Neural progenitor cell (in vitro differentiated cells): ENCODE measurements at regions not wholly inside any gene's neighbourhood (a gene's known extent, or its start where the extent isn't known, plus 50 kb on each side); places are given as distances from the start of the nearest gene placed in this dataset.

Experiments used
- EZH2phosphoT487 ChIP-seq: fragments of 200-600 bp; sonication (generic); IDR thresholded peaks from 2 replicates; pipeline ENCODE4 v1.6.1; 2017; ENCODE audit warnings: antibody characterized with exemption
- TF ChIP-seq, protein P1 (sequence below): fragments of 200-600 bp; sonication (generic); IDR thresholded peaks from 2 replicates; pipeline ENCODE4 v1.5.1; 2017; ENCODE audit warnings: antibody characterized with exemption, mild to moderate bottlenecking

DNA sequence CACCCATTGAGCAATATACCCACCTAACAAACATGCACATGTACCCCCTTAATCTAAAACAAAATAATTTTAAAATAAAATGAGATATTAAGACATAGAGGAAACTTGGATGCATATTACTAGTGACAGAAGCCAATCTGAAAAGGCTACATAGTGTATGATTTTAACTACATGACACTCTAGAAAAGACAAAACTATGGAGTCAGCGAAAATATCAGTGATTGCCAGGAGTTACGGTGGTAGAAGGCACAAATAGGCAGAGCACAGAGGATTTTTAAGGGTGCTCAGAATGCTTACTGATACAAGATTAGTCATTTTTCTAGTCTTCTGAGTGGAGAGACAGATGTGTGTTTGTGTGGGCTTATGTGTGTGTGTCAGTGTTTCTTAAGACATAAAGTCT is 656.6 kb downstream of the NR4A2 start:
- TF ChIP-seq EZH2phosphoT487: no peak
- TF ChIP-seq, protein P1, sequence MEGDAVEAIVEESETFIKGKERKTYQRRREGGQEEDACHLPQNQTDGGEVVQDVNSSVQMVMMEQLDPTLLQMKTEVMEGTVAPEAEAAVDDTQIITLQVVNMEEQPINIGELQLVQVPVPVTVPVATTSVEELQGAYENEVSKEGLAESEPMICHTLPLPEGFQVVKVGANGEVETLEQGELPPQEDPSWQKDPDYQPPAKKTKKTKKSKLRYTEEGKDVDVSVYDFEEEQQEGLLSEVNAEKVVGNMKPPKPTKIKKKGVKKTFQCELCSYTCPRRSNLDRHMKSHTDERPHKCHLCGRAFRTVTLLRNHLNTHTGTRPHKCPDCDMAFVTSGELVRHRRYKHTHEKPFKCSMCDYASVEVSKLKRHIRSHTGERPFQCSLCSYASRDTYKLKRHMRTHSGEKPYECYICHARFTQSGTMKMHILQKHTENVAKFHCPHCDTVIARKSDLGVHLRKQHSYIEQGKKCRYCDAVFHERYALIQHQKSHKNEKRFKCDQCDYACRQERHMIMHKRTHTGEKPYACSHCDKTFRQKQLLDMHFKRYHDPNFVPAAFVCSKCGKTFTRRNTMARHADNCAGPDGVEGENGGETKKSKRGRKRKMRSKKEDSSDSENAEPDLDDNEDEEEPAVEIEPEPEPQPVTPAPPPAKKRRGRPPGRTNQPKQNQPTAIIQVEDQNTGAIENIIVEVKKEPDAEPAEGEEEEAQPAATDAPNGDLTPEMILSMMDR: no peak
